ENCODE measurements at regions not wholly inside any gene's neighbourhood (a gene's known extent, or its start where the extent isn't known, plus 50 kb on each side); places are given as distances from the start of the nearest gene placed in this dataset.
"Not testable (repeated sequence)": the region's sequence is repeated elsewhere in the genome, so short reads cannot be mapped to it uniquely, and the experiment has no call there.

- H3K4me1 ChIP-seq = no peaks in the 10 kb centered on the region
- H3K9me3 ChIP-seq = no peaks in the 10 kb centered on the region
- H3K27ac ChIP-seq = no peak overlapping the region
- H3K27me3 ChIP-seq = no peaks in the 10 kb centered on the region
- no peak overlapping the region for H3K4me3 ChIP-seq
- 55% methylated on average over 4 of the region's 4 CpGs for WGBS
- DNase-seq (ENCODE audit: low spot score in 2 of 2) = no peak
- TF ChIP-seq POLR2AphosphoS5 (IDR thresholded peaks at IDR 0.05) (no peak), POLR2A (IDR thresholded peaks at IDR 0.05) (no peak), CTCF (IDR thresholded peaks at IDR 0.05) (no peak)
- no peaks in the 10 kb centered on the region for H3K36me3 ChIP-seq
Observed at GRCh38 chr2:53208815-53209214, 558.8 kb upstream of the CHAC2 start.

GRCh38 chr2:53206226-53206625 is 561.4 kb upstream of the CHAC2 start:
- not testable (repeated sequence) for H3K4me1 ChIP-seq; H3K27me3 ChIP-seq; H3K36me3 ChIP-seq; H3K27ac ChIP-seq; H3K9me3 ChIP-seq; H3K4me3 ChIP-seq; DNase-seq (ENCODE audit: low spot score in 2 of 2)
- WGBS = 31% methylated on average over 1 of the region's 1 CpG

GRCh38 chr2:53202063-53202462 is 565.5 kb upstream of the CHAC2 start:
- Histone ChIP-seq H3K36me3 (no peaks in the 10 kb centered on the region), H3K27me3 (no peaks in the 10 kb centered on the region), H3K4me3 (no peak overlapping the region), H3K27ac (no peak overlapping the region), H3K9me3 (no peaks in the 10 kb centered on the region), H3K4me1 (peaks cover 9% of the 10 kb centered on the region)
- no peak for DNase-seq (ENCODE audit: low spot score in 2 of 2)
- 21% methylated on average over 3 of the region's 3 CpGs for WGBS
- TF ChIP-seq POLR2A (IDR thresholded peaks at IDR 0.05) = no peak
- TF ChIP-seq POLR2AphosphoS5 (IDR thresholded peaks at IDR 0.05) = no peak
- TF ChIP-seq CTCF (IDR thresholded peaks at IDR 0.05) = no peak
- TF ChIP-seq EP300 (IDR thresholded peaks at IDR 0.05) = no peak

- Histone ChIP-seq H3K4me3 (no peak overlapping the region), H3K27me3 (no peaks in the 10 kb centered on the region), H3K36me3 (no peaks in the 10 kb centered on the region), H3K27ac (no peak overlapping the region), H3K4me1 (peaks cover 9% of the 10 kb centered on the region), H3K9me3 (no peaks in the 10 kb centered on the region)
- TF ChIP-seq CTCF (IDR thresholded peaks at IDR 0.05) (no peak), EP300 (IDR thresholded peaks at IDR 0.05) (no peak), POLR2AphosphoS5 (IDR thresholded peaks at IDR 0.05) (no peak), POLR2A (IDR thresholded peaks at IDR 0.05) (no peak)
- 91% methylated on average over 3 of the region's 3 CpGs for WGBS
- DNase-seq (ENCODE audit: low spot score in 2 of 2) = no peak
Observed at GRCh38 chr2:53200072-53200471, 567.5 kb upstream of the CHAC2 start.

- H3K9me3 ChIP-seq = no peaks in the 10 kb centered on the region
- no peak overlapping the region for H3K4me3 ChIP-seq
- no peaks in the 10 kb centered on the region for H3K27me3 ChIP-seq
- TF ChIP-seq CTCF (IDR thresholded peaks at IDR 0.05) = no peak
- no peak for TF ChIP-seq POLR2AphosphoS5 (IDR thresholded peaks at IDR 0.05)
- no peak for TF ChIP-seq EP300 (IDR thresholded peaks at IDR 0.05)
- no peak for TF ChIP-seq POLR2A (IDR thresholded peaks at IDR 0.05)
- H3K27ac ChIP-seq = no peak overlapping the region
- no peaks in the 10 kb centered on the region for H3K36me3 ChIP-seq
- 69% methylated on average over 7 of the region's 7 CpGs for WGBS
- H3K4me1 ChIP-seq = no peaks in the 10 kb centered on the region
- no peak for DNase-seq (ENCODE audit: low spot score in 2 of 2)
Observed at GRCh38 chr2:53188851-53189510, 578.6 kb upstream of the CHAC2 start.

- Histone ChIP-seq H3K36me3 (no peaks in the 10 kb centered on the region), H3K4me1 (no peaks in the 10 kb centered on the region), H3K27me3 (no peaks in the 10 kb centered on the region), H3K27ac (no peak overlapping the region), H3K9me3 (no peaks in the 10 kb centered on the region), H3K4me3 (no peak overlapping the region)
- DNase-seq (ENCODE audit: low spot score in 2 of 2) = no peak
- no peak for TF ChIP-seq POLR2A (IDR thresholded peaks at IDR 0.05)
- no peak for TF ChIP-seq POLR2AphosphoS5 (IDR thresholded peaks at IDR 0.05)
- TF ChIP-seq CTCF (IDR thresholded peaks at IDR 0.05) = no peak
- TF ChIP-seq EP300 (IDR thresholded peaks at IDR 0.05) = no peak
Observed at GRCh38 chr2:53183581-53183980, 584.0 kb upstream of the CHAC2 start.

Measured in suprapubic skin (tissue), 4 donors.